HEK293 (cell line): ENCODE measurements at regions not wholly inside any gene's neighbourhood (a gene's known extent, or its start where the extent isn't known, plus 50 kb on each side); places are given as distances from the start of the nearest gene placed in this dataset.
A peak's percentile ranks its signal among the peaks of the same experiment; 100 is the strongest.

Experiments
- CTCF ChIA-PET: fragments of 350-600 bp; formaldehyde crosslinking; extraction: SDS; loops from one replicate; lab custom pipeline; 2021; ENCODE audit warnings: antibody characterized with exemption; lab: Yijun Ruan, JAX
- POLR2A ChIA-PET: fragments of 300-600 bp; formaldehyde crosslinking; extraction: SDS; loops from one replicate; lab custom pipeline; 2020; ENCODE audit warnings: antibody characterized with exemption, inconsistent platforms; lab: Yijun Ruan, JAX
- H3K27ac ChIP-seq: fragments of 200-500 bp; sonication (Bioruptor generic); 2 replicates; pipeline ENCODE4 v1.5.1; 2014; ENCODE audit warnings: low read depth, low read length, control low read depth, inconsistent platforms; ENCODE audit errors: extremely low read depth
- H3K36me3 ChIP-seq, 2 experiments: fragments of 200-500 bp in 1 of 2; sonication (Bioruptor generic) in 1 of 2; 1 replicate in 1 of 2; 2 replicates in 1 of 2; pipeline ENCODE4 v1.5.1; 2014 to 2017; ENCODE audit warnings: inconsistent platforms in 2 of 2, low read length in 2 of 2; ENCODE audit not compliant: control insufficient read depth in 2 of 2, insufficient read depth in 1 of 2
- H3K4me1 ChIP-seq: fragments of 200-500 bp; sonication (Bioruptor generic); 2 replicates; pipeline ENCODE4 v1.5.1; 2014; ENCODE audit warnings: mild to moderate bottlenecking, low read length, inconsistent platforms; ENCODE audit not compliant: control insufficient read depth, insufficient read depth
- H3K4me3 ChIP-seq: 2 replicates; pipeline ENCODE4 v1.5.1; 2011; ENCODE audit warnings: low read depth, mild to moderate bottlenecking, control low read depth, low read length, moderate library complexity
- H3K9me3 ChIP-seq: fragments of 200-500 bp; sonication (Bioruptor generic); 2 replicates; pipeline ENCODE4 v1.5.1; 2014; ENCODE audit warnings: low read depth, low read length, inconsistent platforms; ENCODE audit not compliant: control insufficient read depth, insufficient read depth
- FEZF1 ChIP-seq: fragments of 450-650 bp; formaldehyde crosslinking; IDR thresholded peaks from 2 replicates; pipeline ENCODE4 v1.5.1; 2016; ENCODE audit warnings: missing biosample characterization, missing genetic modification characterization
- INSM2 ChIP-seq: fragments of 450-650 bp; formaldehyde crosslinking; IDR thresholded peaks from 2 replicates; pipeline ENCODE4 v1.5.1; 2016; ENCODE audit warnings: missing biosample characterization, missing genetic modification characterization
- OSR2 ChIP-seq: fragments of 450-650 bp; formaldehyde crosslinking; IDR thresholded peaks from 2 replicates; pipeline ENCODE4 v1.5.1; 2016; ENCODE audit warnings: missing biosample characterization, missing genetic modification characterization
- PRDM1 ChIP-seq: fragments of 450-650 bp; formaldehyde crosslinking; IDR thresholded peaks from 2 replicates; pipeline ENCODE4; 2016; ENCODE audit warnings: missing biosample characterization, missing genetic modification characterization
- TRIM28 ChIP-seq: IDR thresholded peaks from 2 replicates; pipeline ENCODE4 v1.6.1; 2011; ENCODE audit warnings: low read length, control low read depth, borderline replicate concordance
- ZBTB11 ChIP-seq: fragments of 450-650 bp; formaldehyde crosslinking; conservative IDR thresholded peaks from 2 replicates; pipeline ENCODE4 v1.5.1; 2016; ENCODE audit warnings: low read depth, missing biosample characterization, missing genetic modification characterization
- ZIC2 ChIP-seq: fragments of 450-650 bp; formaldehyde crosslinking; IDR thresholded peaks from 2 replicates; pipeline ENCODE4 v1.5.1; 2016; ENCODE audit warnings: missing biosample characterization, missing genetic modification characterization
- ZNF174 ChIP-seq: fragments of 450-650 bp; formaldehyde crosslinking; IDR thresholded peaks from 2 replicates; pipeline ENCODE4 v1.5.0; 2017; ENCODE audit warnings: missing biosample characterization, mild to moderate bottlenecking, missing genetic modification characterization
- ZNF24 ChIP-seq: fragments of 450-650 bp; formaldehyde crosslinking; IDR thresholded peaks from 2 replicates; pipeline ENCODE4 v1.5.1; 2016; ENCODE audit warnings: missing biosample characterization, missing genetic modification characterization
- ZNF248 ChIP-seq: fragments of 450-650 bp; formaldehyde crosslinking; IDR thresholded peaks from 2 replicates; pipeline ENCODE4 v1.5.1; 2017; ENCODE audit warnings: missing biosample characterization, missing genetic modification characterization
- ZNF366 ChIP-seq: fragments of 450-650 bp; formaldehyde crosslinking; conservative IDR thresholded peaks from 2 replicates; pipeline ENCODE4 v1.5.1; 2016; ENCODE audit warnings: missing biosample characterization, missing genetic modification characterization
- ZNF621 ChIP-seq: fragments of 450-650 bp; formaldehyde crosslinking; IDR thresholded peaks from 2 replicates; pipeline ENCODE4 v1.5.1; 2017; ENCODE audit warnings: missing biosample characterization, missing genetic modification characterization
- ZNF792 ChIP-seq: fragments of 450-650 bp; formaldehyde crosslinking; IDR thresholded peaks from 2 replicates; pipeline ENCODE4 v1.5.1; 2016; ENCODE audit warnings: missing biosample characterization, missing genetic modification characterization
- ZNF837 ChIP-seq: fragments of 450-650 bp; formaldehyde crosslinking; IDR thresholded peaks from 2 replicates; pipeline ENCODE4 v1.5.1; 2016; ENCODE audit warnings: missing biosample characterization, missing genetic modification characterization

GRCh38 chr20:59425572-59425971 is 125.2 kb downstream of the EDN3 start:
- no peak overlapping the region for H3K27ac ChIP-seq
- H3K4me3 ChIP-seq, result no peak overlapping the region
- H3K9me3 ChIP-seq, result no peaks in the 10 kb centered on the region
- TF ChIP-seq ZNF792 (tag by site-specific recombination), result no peak
- ChIA-PET CTCF (interaction anchor here (0.6 to 1.2 kb wide), 2 partner anchors 19 to 38 kb away, joined by 3 to 5 read pairs; no protein-coding TSS in a partner anchor), POLR2A (no interaction called here)
- no peaks in the 10 kb centered on the region for H3K4me1 ChIP-seq
- H3K36me3 ChIP-seq, result no peaks in the 10 kb centered on the region

GRCh38 chr20:59428006-59428405 is 127.6 kb downstream of the EDN3 start:
- Histone ChIP-seq H3K27ac (no peak overlapping the region), H3K36me3 (no peaks in the 10 kb centered on the region), H3K4me3 (no peak overlapping the region), H3K9me3 (no peaks in the 10 kb centered on the region), H3K4me1 (no peaks in the 10 kb centered on the region)
- ChIA-PET CTCF (interaction anchor here (0.5 kb wide), 1 partner anchor 384 kb away, joined by 3 read pairs; no protein-coding TSS in a partner anchor), POLR2A (no interaction called here)
- TF ChIP-seq ZIC2 (tag by site-specific recombination) (no peak), ZNF24 (tag by site-specific recombination) (peak; percentile 73), ZNF366 (tag by site-specific recombination) (peak; percentile 40), ZBTB11 (tag by site-specific recombination) (no peak), INSM2 (tag by site-specific recombination) (0 out of 2 replicates have a peak, but pooled peaks have one; percentile 20), PRDM1 (0 out of 2 replicates have a peak, but pooled peaks have one; percentile 6)

- ChIA-PET CTCF (interaction anchor here (0.5 to 0.7 kb wide), 2 partner anchors 385 to 696 kb away, joined by 3 read pairs; no protein-coding TSS in a partner anchor), POLR2A (no interaction called here)
- Histone ChIP-seq H3K9me3 (no peaks in the 10 kb centered on the region), H3K4me3 (no peak overlapping the region), H3K27ac (no peak overlapping the region), H3K4me1 (no peaks in the 10 kb centered on the region), H3K36me3 (no peaks in the 10 kb centered on the region)
- no peak for TF ChIP-seq FEZF1
- no peak for TF ChIP-seq ZNF621 (tag by site-specific recombination)
- TF ChIP-seq ZNF174, result no peak
- no peak for TF ChIP-seq OSR2
- TF ChIP-seq ZNF248, result no peak
- TF ChIP-seq ZNF837, result no peak
- no peak for TF ChIP-seq TRIM28
Observed at GRCh38 chr20:59428441-59429205, 128.2 kb downstream of the EDN3 start.
